BJ (cell line): ENCODE measurements at regions not wholly inside any gene's neighbourhood (a gene's known extent, or its start where the extent isn't known, plus 50 kb on each side); places are given as distances from the start of the nearest gene placed in this dataset.

Source experiments
- CTCF ChIA-PET: fragments of 350-600 bp; formaldehyde crosslinking; extraction: SDS; loops from one replicate; lab custom pipeline; 2021; ENCODE audit warnings: antibody characterized with exemption, inconsistent platforms; lab: Yijun Ruan, JAX
- POLR2A ChIA-PET: fragments of 300-600 bp; sonication (Branson Sonifier 250); formaldehyde crosslinking; extraction: SDS; loops from one replicate; lab custom pipeline; 2021; ENCODE audit warnings: antibody characterized with exemption; lab: Charles Lee
- DNase-seq: peaks from one replicate; pipeline ENCODE4 v3.0.0-alpha.2; 2011; ENCODE audit warnings: low read depth
- H3K27me3 ChIP-seq: 2 replicates; pipeline ENCODE4 v1.6.0; 2011; ENCODE audit warnings: low read length; ENCODE audit not compliant: control insufficient read depth, insufficient read depth
- H3K36me3 ChIP-seq: 2 replicates; pipeline ENCODE4 v1.5.1; 2011; ENCODE audit warnings: low read length; ENCODE audit not compliant: control insufficient read depth, insufficient read depth
- H3K4me3 ChIP-seq: 2 replicates; pipeline ENCODE4 v1.5.1; 2011; ENCODE audit warnings: low read depth, mild to moderate bottlenecking, control low read depth, low read length
- TF ChIP-seq, protein P1 (sequence below): IDR thresholded peaks from 2 replicates; pipeline ENCODE4 v1.5.1; 2011; ENCODE audit warnings: low read depth, mild to moderate bottlenecking, control low read depth, inconsistent platforms, low read length, moderate library complexity; ENCODE audit not compliant: insufficient read depth

DNA sequence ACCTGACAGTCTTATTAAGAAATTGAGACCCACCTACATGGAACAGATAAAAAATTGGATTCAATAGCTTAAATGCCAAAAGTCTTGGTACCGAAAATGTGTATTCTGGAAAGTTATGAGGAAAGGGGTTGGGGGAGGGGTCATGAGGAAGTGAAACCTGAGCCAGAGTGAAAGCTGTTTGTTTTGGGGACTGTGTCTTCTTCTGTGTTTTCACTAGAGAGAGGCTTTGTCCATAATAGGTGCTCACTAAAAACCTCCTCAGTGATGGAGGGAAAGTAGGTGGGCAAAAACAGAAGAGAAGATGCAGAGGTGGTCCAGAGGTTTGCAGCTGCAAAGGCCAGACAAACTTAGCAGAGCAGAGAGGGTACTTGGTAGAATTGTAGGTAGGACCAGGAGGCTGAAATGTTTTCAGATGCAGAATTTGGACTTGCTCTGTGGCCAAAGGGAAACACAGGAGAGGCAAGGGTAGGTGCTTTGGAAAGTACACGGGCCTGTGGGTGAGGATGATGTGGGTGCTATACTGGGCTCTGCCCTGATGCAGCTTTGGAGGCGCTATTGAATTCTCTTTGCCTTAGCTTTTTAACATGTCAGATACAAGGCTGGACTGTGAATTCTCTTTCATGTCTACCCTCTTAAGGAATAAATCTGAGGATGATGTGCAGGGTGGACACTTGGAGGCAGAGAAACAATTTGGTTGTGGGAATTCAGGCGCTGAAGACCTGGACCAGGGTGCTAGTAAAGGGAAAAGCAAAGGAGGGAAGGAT lies 254.6 kb downstream of the PTEN start:
- no peak for DNase-seq
- Histone ChIP-seq H3K4me3 (no peak overlapping the region), H3K27me3 (no peaks in the 10 kb centered on the region), H3K36me3 (no peaks in the 10 kb centered on the region)
- POLR2A ChIA-PET = no interaction called here
- TF ChIP-seq, protein P1, sequence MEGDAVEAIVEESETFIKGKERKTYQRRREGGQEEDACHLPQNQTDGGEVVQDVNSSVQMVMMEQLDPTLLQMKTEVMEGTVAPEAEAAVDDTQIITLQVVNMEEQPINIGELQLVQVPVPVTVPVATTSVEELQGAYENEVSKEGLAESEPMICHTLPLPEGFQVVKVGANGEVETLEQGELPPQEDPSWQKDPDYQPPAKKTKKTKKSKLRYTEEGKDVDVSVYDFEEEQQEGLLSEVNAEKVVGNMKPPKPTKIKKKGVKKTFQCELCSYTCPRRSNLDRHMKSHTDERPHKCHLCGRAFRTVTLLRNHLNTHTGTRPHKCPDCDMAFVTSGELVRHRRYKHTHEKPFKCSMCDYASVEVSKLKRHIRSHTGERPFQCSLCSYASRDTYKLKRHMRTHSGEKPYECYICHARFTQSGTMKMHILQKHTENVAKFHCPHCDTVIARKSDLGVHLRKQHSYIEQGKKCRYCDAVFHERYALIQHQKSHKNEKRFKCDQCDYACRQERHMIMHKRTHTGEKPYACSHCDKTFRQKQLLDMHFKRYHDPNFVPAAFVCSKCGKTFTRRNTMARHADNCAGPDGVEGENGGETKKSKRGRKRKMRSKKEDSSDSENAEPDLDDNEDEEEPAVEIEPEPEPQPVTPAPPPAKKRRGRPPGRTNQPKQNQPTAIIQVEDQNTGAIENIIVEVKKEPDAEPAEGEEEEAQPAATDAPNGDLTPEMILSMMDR = no peak
- CTCF ChIA-PET = interaction anchor here (0.8 to 1.3 kb wide), 4 partner anchors 10 to 271 kb away, joined by 3 to 7 read pairs (median 4); no protein-coding TSS in a partner anchor

DNA sequence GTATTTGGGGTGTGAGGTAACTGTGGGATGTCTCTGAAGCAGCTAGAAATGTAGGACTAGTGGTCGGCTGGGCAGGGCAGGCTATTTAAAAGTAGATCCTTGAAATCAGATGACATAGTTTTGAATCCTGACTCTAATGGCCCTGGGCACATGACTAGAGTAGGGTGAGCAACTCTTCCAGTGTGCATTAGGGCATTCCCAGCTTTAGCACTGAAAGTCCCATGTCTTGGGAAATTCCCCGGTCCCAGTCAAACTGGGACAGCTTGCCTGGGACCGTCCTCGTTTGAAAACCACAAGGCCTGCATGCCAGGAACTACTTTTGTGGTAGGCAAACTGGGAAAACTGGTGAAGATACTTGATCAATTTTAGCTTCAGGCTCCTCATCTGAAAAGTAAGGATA lies 255.3 kb downstream of the PTEN start:
- TF ChIP-seq, protein P1 = no peak
- no peak for DNase-seq
- CTCF ChIA-PET = interaction anchor here (1.2 to 1.3 kb wide), 2 partner anchors 10 to 14 kb away, joined by 6 to 7 read pairs; no protein-coding TSS in a partner anchor
- H3K4me3 ChIP-seq = no peak overlapping the region
- no peaks in the 10 kb centered on the region for H3K36me3 ChIP-seq
- POLR2A ChIA-PET = no interaction called here
- H3K27me3 ChIP-seq = no peaks in the 10 kb centered on the region

DNA sequence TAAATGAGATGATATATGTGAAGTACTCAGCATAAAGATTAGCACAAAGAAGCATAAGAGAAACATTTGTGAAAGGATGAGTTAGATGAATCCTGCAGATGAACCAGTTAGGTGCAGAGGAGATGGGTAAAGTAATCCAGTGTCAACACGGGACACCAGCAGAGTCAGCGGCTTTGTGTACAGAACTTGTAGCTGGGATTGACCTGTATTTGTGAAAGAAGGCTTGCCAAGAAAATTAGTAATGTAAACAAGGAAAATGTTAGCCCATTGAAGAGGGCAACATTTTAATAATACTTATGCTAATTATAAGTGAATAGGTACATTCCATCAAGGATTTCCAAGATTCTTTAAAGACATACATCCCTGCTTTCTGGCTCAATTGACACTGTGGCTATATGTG lies 255.7 kb downstream of the PTEN start:
- Histone ChIP-seq H3K27me3 (no peaks in the 10 kb centered on the region), H3K36me3 (no peaks in the 10 kb centered on the region), H3K4me3 (no peak overlapping the region)
- POLR2A ChIA-PET = no interaction called here
- no peak for DNase-seq
- TF ChIP-seq, protein P1 = no peak
- CTCF ChIA-PET = interaction anchor here (1.2 kb wide), 1 partner anchor 13 kb away, joined by 7 read pairs; no protein-coding TSS in a partner anchor

DNA sequence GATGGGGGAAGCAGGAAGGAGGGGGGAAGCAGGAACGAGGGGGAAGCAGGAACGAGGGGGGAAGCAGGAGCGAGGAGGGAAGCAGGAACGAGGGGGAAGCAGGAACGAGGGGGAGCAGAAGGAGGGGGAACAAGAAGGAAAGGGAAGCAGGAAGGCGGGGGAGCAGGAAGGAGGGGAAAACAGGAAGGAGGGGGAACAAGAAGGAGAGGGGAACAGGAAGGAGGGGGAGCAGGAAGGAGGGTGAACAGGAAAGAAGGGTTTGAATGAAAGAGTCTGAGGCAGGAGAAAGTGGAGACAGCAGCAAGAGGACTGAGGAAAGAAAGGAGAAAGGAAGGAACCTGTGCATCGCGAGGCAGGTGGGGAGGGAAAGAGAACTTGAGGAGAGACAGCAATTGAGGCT lies 256.6 kb downstream of the PTEN start:
- TF ChIP-seq, protein P1 = no peak
- POLR2A ChIA-PET = no interaction called here
- CTCF ChIA-PET = no interaction called here
- no peak for DNase-seq
- no peak overlapping the region for H3K4me3 ChIP-seq
- H3K27me3 ChIP-seq = no peaks in the 10 kb centered on the region
- no peaks in the 10 kb centered on the region for H3K36me3 ChIP-seq

DNA sequence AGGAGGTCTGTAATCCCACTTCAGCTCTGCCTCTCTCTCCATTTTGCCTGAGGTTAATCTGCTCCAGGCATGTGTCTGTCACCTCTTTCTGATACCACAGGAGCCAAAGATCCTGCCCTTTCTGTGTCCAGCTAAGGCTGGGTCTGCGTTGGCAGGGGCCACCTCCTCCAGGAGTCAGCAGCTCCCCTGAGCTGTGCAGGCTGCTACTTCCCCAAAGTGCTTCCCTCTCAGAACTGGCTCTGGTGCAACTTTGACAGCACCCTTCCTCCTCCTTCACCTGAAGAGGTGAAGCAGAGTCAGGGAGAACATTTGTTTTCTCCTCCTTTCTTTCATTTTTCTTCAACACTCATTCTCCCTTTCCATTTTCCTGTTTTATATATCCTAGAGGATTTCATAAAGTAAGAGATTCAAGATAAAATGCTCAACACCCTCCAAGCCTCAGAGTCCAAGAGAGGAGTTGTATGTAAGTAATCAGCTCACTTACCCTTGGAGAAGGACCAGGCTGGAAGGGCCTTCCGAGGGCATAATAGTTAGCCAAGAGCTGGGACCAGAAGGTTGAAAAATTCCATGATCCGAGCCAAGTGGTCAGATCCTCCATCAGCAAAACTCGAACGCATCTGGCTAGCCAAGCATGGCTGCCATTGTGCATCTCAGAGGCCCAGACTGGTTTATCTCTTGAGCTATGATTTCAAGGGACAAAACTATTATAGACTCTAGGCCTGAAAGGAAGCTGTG lies 257.3 kb downstream of the PTEN start:
- no peak overlapping the region for H3K4me3 ChIP-seq
- no peak for DNase-seq
- no peaks in the 10 kb centered on the region for H3K36me3 ChIP-seq
- POLR2A ChIA-PET = no interaction called here
- TF ChIP-seq, protein P1 = no peak
- H3K27me3 ChIP-seq = no peaks in the 10 kb centered on the region
- CTCF ChIA-PET = interaction anchor here (0.5 to 1.4 kb wide), 3 partner anchors 9 to 268 kb away, joined by 3 to 4 read pairs (median 4); no protein-coding TSS in a partner anchor
